ENCODE measurements at regions not wholly inside any gene's neighbourhood (a gene's known extent, or its start where the extent isn't known, plus 50 kb on each side); places are given as distances from the start of the nearest gene placed in this dataset.

DNA sequence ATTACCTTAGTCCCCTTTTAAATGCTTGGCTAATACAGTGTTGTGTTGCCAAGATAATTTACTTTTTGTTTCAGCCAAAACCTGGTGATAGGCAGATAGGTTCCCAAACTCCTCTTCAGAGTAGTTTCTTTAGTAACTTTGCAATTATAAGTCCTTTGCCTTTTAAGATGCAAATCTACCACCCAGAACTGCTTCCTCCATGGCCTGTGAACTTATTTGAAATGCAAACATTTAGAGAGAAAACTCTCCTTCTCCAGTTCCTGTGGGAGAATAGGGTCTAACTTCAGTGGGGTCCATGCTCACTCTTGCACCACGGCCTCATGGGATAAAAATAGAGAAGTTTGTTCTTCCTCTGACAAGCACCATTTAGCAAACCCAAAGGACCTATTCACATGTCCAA lies 1955.4 kb upstream of the CDH6 start:
- TF ChIP-seq EZH2phosphoT487 (IDR thresholded peaks at IDR 0.05; ENCODE audit: borderline replicate concordance, low read depth, low read length): no peak
- TF ChIP-seq, protein P1, sequence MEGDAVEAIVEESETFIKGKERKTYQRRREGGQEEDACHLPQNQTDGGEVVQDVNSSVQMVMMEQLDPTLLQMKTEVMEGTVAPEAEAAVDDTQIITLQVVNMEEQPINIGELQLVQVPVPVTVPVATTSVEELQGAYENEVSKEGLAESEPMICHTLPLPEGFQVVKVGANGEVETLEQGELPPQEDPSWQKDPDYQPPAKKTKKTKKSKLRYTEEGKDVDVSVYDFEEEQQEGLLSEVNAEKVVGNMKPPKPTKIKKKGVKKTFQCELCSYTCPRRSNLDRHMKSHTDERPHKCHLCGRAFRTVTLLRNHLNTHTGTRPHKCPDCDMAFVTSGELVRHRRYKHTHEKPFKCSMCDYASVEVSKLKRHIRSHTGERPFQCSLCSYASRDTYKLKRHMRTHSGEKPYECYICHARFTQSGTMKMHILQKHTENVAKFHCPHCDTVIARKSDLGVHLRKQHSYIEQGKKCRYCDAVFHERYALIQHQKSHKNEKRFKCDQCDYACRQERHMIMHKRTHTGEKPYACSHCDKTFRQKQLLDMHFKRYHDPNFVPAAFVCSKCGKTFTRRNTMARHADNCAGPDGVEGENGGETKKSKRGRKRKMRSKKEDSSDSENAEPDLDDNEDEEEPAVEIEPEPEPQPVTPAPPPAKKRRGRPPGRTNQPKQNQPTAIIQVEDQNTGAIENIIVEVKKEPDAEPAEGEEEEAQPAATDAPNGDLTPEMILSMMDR (conservative IDR thresholded peaks at IDR 0.05; ENCODE audit: low read length): no peak

All from OCI-LY7 (cell line).